SK-N-SH (cell line): ENCODE measurements at regions not wholly inside any gene's neighbourhood (a gene's known extent, or its start where the extent isn't known, plus 50 kb on each side); places are given as distances from the start of the nearest gene placed in this dataset.

Source experiments
- CTCF ChIP-seq: fragments of 200-600 bp; sonication (generic); IDR thresholded peaks from 2 replicates; pipeline ENCODE4 v1.6.1; 2017; ENCODE audit warnings: antibody characterized with exemption, mild to moderate bottlenecking, moderate library complexity
- EP300 ChIP-seq, 2 experiments: IDR thresholded peaks; 2 replicates each; pipeline versions ENCODE4 v1.4.0 to v1.6.1; 2012; ENCODE audit warnings: borderline replicate concordance in 1 of 2, low read depth in 1 of 2, low read length in 1 of 2
- GABPA ChIP-seq: IDR thresholded peaks from 2 replicates; pipeline ENCODE4 v1.4.0; 2012; ENCODE audit warnings: low read depth, mild to moderate bottlenecking
- NFIC ChIP-seq: IDR thresholded peaks from 2 replicates; pipeline ENCODE4 v1.4.0; 2012; ENCODE audit warnings: borderline replicate concordance
- POLR2AphosphoS5 ChIP-seq: IDR thresholded peaks from 2 replicates; pipeline ENCODE4 v1.6.1; 2012; ENCODE audit warnings: low read depth, low read length
- RAD21 ChIP-seq: IDR thresholded peaks from 2 replicates; pipeline ENCODE4 v1.6.1; 2012; ENCODE audit warnings: mild to moderate bottlenecking, low read length
- REST ChIP-seq: IDR thresholded peaks from 2 replicates; pipeline ENCODE4 v1.6.1; 2012; ENCODE audit warnings: mild to moderate bottlenecking, low read depth, low read length, moderate library complexity
- ZBTB33 ChIP-seq: IDR thresholded peaks from 2 replicates; pipeline ENCODE4 v1.4.0; 2012; ENCODE audit warnings: low read depth, borderline replicate concordance
- TF ChIP-seq, protein P1 (sequence below): IDR thresholded peaks from 2 replicates; pipeline ENCODE4 v1.4.0; 2012; ENCODE audit warnings: low read depth

DNA sequence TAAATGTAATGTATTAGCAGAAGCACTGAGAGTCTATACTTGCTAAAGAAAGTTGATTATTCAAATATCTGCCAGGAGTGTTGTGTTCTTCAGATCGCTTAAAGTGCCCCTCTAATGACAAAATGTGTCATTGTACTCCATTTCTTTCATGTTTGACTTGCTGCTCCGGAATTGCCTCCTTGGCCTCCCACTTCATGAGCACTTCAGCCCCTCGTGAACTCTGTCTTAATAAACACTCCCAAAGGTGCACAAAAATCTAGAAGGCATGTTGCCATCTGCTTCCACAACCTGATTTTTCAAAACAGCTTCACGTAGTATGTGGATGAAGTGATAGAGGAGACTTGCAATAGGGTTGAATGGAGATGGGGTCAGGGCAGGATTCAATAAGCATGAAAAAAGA, 396.1 kb downstream of the TDRD15 start:
- TF ChIP-seq CTCF (no peak), REST (no peak), EP300 (IDR thresholded peaks at IDR 0.05; ENCODE audit: borderline replicate concordance in 1 of 2, low read depth in 1 of 2, low read length in 1 of 2) (no peak), ZBTB33 (no peak), POLR2AphosphoS5 (no peak), GABPA (no peak), NFIC (no peak), RAD21 (no peak)
- TF ChIP-seq, protein P1, sequence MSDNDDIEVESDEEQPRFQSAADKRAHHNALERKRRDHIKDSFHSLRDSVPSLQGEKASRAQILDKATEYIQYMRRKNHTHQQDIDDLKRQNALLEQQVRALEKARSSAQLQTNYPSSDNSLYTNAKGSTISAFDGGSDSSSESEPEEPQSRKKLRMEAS: no peak
